Stimulated activated CD8-positive, alpha-beta memory T cell treated with anti-CD3 and anti-CD28 coated beads, Interleukin-4, amount 100 ng/mL, for 24 hours (primary cell): ENCODE measurements at regions not wholly inside any gene's neighbourhood (a gene's known extent, or its start where the extent isn't known, plus 50 kb on each side); places are given as distances from the start of the nearest gene placed in this dataset.
"Not testable (repeated sequence)": the region's sequence is repeated elsewhere in the genome, so short reads cannot be mapped to it uniquely, and the experiment has no call there.

ENCODE experiments used
- DNase-seq: peaks from one replicate; pipeline ENCODE4 v3.0.0-alpha.2; 2020; ENCODE audit warnings: low read depth

DNA sequence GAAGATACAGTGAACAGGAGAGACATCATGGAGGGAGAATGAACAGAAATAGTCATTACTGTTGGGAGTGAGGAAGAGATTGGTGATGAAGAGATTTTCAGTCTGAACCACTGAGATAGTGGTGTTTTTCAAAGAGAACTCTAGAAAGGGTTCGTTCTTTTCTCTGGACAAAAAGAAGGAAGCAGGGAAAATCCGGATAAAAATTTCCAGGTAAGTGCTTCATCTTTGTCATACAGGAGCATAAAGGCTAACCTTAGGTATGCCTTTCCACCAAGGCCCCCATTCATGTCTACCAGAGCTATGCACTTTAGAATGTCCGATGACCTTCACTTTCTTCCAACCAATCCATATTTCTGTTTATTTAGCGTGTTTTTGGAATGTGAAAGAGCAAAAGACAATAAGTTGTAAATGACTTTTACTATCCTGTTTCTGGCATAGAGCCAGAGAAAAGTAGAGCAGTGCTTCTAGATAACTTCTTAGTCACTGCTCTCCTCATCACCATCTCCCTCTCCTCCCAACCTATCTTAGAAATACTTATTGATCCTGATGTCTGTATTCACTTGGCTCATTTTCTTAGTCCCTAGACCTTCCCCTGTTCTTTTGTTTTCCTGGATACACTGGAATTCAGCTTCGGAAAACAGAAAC is 116.5 kb downstream of the TTC6 start:
- DNase-seq: no peak

DNA sequence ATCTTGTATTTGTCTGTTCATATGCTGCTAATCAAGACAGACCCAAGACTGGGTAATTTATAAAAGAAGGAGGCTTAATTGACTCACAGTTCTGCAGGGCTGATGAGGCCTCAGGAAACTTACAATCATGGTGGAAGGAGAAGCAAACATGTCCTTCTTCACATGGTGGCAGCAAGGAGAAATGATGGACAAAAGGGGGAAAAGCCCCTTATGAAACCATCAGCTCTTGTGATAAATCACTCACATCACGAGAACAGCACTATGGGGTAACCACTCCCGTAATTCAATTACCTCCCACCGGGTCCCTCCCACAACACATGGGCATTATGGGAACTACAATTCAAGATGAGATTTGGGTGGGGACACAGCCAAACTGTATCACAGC is 117.0 kb downstream of the TTC6 start:
- DNase-seq: not testable (repeated sequence)

DNA sequence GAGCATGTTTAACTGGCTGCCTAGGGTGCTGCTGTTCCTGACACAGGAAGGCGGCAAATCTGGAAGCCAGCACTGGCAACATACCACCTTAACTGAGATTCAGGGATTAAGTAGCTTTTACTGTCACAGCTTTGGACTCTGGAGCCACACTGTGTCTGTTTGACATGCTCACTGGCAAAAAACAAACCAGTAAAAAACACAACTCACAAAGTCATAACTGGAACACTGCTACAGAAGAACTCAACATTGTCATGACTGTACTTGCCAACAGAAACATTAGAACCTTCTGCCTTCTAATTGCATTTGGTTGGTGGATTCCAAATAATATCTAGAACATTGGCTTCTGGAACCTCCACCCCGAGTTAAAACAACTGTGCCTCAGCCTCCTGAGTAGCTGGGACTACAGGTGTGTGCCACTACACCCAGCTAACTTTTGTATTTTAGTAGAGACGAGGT is 117.6 kb downstream of the TTC6 start:
- no peak for DNase-seq

DNA sequence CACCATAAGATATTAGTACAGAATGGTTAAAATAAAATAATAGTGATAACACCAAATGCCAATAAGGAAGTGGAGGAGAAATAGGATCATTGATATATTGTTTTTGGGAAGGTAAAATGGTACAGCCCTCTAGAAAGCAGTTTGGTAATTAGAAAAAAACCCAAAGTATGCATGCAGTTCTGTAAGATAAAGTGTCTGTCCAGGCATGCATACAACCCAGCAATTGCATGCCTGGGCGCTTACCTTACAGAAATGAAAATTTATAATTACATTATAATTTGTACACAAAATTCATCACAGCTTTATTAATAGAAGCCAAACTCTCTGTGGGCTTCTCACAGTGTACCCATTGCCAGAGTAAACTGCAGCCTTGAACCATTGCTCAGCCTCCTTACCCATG is 124.7 kb downstream of the TTC6 start:
- DNase-seq: no peak

DNA sequence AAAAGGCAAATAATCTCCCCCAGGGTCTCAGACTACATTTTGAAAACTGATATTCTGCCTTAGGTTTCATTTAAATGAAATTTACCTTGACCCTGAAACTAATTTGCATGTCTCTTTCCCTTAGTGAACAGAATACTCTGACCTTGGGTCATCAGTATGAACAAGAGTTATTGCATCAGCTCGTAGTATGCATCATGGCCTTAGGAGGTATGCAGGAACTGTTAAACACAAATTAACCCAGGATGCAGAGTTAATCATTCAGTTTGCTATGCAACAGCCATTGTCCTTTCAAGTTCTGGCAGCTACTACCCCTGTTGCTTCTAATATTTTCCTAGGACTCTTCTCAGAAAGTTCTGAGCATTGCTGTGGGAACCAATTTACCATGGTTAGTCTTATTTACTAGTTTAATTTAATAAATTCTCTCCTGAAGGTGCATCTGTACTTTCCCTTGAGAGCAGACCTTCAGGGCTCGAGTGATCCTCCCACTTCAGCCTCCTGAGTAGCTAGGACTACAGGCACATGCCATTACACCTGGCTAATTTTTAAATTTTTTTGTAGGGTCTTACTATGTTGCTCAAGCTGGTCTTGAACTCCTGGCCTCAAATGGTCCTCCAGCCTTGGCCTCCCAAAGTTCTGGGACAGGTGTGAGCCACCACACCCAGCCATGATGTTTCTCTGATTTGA is 126.7 kb downstream of the TTC6 start:
- no peak for DNase-seq

DNA sequence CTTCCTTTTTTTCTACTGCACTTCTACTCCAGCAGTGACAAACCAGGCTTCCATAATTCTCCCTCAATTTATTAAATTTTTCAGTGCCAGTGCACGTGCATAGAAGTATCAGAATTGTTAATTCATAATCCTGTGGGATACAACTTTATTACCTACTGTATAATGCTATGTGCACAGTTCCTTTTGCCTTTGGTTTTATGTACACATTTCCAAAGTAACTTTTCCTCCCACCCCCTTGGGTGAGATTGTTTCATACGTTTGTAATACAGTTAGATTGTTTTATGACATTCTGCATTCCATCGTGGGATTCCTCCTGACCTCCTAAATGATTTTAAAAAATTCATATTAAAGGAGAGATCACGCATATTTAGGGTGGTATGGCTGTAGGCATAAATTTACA is 128.1 kb downstream of the TTC6 start:
- DNase-seq: no peak

DNA sequence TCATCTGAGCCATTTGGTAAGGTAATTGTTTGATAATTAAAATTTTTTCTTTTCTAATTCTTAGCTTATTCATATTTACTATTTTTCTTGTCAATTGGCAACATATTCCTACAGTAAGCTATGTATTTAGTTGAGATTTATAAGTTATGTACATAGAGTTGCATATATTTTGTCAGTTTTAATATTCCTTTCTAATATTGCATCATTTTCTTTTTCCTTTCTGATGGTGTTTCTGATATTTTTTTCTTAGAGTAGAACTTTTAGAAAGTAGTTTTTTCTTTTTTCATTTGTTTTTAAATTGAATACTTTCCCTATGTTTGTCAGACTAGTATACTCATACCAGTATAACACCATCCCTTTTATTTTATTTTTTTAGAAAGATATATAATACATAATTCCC is 131.3 kb downstream of the TTC6 start:
- no peak for DNase-seq

DNA sequence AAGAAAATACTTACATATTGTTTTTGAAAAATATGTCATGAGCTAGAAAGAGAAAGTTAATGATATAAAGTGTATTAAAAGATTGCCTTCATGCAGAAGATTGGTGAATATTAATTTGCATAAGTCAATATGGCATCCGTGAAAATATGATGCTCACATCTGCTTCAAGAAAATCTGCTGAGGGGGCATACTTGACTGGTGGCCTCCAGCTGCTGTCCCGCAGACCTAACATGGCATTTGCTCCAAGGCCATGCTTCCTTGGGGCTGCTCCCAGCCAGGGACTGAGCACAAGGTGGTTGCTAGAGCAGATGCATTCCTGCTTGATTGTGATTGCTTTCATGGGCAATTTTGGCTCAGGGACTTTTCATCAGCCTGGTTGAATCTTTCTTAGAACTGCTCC is 133.8 kb downstream of the TTC6 start:
- no peak for DNase-seq

DNA sequence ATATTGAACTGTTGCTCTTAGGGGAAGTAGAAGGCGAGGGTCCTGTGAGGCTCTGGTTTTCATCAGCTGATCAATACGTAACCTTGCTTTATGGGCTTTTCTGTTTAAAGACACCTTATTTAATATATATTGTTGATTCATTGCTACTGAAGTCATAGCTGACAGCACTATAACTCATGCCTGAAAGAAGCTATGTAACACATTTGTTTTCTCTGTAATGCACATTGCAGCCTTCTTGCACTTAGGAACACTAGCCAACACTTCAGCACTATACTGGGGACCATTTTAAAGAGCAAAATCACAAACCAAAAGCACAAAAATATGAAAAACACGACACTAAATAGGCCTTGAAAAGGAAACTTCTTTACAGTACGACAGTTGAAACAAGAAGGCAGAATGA is 135.7 kb downstream of the TTC6 start:
- no peak for DNase-seq

DNA sequence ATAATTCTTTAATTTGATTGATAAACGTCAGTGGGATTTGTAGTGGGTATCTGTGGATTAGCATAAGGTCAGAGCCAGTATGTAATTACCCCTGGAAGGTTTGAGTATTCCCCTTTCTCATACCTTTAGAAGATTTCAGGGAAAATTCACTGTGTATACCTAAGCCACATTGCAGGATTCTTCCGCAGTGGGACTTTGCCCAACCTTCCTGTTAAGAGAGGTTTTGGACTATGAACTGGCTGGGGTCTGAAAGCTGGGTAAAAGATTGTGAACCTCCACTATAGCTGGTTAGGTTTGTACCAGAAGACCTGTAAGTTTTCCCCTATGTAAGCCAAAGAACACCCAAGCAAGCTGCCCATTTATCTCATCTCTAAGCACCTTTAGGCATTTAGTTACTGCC is 150.2 kb downstream of the TTC6 start:
- no peak for DNase-seq

DNA sequence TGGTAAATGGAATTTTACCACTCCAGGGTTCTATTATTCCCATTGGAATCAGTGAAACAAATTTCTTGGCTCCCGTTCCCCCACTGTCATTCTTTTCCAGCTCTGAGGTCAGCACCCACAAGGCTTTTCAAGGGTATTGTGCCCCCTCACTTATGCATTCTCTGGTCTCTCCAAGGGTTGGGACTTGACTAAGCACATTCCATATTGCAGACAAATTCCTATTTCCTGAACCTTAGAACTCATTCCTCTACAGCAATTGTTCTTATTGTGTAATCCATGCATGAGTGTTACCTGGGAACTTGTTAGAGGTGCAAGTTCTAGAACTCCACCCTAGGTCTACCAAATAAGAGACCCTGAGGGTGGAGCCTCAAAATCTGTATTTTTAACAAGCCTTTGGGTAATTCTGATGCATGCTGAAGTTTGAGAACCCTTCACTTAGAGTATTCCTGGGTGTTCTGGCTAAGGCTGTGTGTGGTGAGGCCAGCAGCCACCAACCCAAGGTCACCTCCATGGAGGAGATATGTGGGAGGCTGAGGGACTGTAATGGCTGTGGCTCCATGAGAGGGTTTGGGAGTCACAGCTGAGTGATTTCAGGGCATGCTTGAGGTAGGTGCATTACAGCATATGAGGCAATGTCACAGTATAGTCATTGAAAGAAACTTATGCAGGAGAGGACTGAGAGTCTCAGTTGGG is 150.9 kb downstream of the TTC6 start:
- no peak for DNase-seq

DNA sequence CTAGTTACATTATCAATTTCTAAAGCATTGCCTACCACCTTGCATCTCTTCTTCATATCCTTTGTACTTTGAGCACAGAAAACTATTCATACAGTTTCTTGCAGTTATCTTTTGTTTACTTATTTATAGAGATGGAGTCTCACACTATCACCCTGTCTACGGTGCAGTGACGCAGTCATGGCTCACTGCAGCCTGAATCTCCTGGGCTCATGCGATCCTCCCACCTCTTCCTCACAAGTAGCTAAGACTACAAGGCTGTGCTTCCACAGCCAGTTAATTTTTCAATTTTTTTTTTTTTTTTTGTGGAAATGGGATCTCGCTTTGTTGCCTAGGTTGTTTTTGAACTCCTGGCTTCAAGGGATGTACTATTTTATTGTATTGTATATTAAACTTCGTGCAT is 158.0 kb downstream of the TTC6 start:
- DNase-seq: no peak

DNA sequence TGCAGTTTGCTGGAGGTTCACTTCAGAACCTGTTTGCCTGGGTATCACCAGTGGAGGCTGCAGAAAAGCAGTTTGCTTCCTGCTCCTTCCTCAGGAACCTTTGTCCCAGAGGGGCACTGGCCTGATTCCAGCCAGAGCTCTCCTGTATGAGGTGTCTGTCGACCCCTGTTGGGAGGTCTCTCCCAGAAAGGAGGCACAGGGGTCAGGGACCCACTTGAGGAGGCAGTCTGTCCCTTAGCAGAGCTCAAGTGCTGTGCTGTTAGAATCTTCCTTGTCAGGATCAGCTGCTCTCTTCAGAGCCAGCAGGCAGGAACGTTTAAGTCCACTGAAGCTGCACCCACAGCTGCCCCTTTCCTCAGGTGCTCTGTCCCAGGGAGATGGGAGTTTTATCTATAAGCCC is 164.8 kb downstream of the TTC6 start:
- not testable (repeated sequence) for DNase-seq

DNA sequence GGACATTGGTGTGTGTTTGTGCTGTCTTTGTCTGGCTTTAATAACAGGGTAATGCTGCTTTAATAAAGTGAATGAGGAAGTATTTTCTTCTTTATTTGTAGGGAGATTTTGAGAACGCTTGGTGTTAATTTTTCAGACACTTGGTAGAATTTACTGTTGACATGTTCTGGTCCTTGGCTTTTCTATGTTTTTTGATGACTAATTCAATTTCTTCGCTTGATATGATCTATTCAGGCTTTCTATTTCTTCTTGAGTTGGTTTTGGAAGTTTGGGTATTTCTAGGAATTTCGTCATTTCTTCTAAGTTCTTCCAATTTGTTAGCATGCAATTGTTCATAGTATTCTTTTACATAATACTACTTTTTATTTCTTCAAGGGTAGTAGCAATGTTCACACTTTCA is 167.8 kb downstream of the TTC6 start:
- DNase-seq: no peak

DNA sequence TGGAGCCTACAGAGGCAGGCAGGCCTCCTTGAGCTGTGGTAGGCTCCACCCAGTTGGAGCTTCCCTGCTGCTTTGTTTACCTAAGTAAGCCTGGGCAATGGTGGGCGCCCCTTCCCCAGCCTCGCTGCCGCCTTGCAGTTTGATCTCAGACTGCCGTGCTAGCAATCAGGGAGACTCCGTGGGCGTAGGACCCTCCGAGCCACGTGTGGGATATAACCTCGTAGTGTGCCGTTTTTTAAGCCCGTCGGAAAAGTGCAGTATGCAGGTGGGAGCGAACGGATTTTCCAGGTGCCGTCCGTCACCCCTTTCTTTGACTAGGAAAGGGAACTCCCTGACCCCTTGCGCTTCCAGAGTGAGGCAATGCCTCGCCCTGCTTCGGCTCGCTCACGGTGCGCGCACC is 176.9 kb downstream of the TTC6 start:
- DNase-seq: not testable (repeated sequence)

DNA sequence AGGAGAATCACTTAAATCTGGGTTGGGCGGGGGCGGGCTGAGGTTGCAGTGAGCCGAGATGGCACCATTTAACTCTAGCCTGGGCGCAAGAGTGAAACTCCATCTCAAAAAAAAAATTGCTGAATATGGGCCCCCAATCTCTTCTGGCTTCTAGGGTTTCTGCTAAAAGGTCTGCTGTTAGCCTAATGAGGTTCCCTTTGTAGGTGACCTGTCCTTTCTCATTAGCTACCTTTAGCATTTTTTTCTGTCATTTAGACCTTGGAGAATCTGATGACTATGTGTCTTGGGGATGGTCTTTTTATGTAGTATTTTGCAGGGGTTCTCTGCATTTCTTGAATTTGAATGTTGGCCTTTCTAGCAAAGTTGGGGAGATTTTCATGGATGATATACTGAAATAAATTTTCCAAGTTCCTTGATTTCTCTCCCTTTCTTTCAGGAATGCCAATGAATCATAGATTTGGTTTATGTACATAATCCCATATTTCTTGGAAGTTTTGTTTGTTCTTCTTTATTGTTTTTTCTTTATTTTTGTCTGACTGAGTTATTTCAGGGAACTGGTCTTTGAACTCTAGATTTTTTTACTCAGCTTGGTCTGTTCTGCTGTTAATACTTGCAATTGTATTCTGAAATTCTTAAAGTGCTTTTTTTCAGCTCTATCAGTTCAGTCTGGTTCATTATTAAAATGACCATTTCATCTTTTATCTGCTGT is 181.5 kb downstream of the TTC6 start:
- no peak for DNase-seq

DNA sequence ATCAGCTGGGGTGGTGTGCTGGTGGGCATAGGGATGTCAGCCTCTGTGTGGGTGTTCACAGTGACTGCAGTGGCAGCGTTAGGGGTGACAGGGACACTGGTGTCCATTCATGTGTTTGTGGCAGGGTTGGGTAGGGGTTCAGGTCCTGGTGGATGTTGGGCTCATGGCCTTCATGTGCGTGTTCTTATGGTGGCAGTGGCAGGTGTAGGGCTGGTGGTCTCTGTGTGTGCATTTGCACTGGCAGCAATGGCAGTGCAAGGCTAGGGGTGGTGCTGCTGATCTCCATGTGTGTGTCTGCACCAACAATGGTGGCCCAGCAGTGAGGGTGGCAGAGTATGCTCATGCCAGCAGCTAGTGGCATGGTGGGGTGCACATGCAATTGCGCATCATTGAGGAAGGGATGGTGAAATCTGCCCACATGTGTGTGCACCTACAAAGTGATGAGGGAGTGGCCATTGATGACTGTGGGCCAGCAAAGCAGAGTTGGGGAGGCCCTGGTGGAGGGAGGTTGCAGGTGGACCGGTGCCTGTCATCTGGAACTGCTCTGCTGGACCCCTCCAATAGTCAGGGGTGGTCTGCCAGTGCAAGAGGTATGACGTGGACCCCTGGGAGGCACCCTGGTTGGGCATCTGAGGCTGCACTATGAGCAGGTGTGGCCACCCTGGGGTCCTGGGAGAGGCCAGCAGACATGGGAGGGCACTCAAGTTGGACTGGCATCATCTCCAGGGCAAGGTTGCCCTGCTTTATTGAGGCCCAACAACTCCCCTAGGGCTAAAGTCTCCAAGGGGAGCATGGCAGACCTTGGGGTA is 182.9 kb downstream of the TTC6 start:
- DNase-seq: no peak

DNA sequence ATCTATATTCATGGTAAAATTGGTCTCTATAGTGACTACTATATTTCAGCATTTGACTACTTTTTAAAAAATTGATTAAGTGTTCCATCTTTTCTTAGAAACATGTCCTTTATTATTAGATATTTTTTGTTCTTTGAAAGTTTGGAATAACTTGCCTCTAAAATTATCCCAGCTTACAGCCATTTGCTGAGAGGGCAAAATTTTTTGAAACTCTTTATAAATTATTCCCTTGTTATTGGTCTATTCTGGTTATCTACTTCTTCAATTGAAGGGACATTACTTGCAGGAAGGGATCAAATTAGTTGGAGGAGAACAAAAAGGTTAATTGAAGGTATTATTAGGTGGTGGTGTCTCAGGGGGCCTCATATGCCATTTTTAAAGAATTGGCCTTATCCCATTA is 184.1 kb downstream of the TTC6 start:
- DNase-seq: no peak

DNA sequence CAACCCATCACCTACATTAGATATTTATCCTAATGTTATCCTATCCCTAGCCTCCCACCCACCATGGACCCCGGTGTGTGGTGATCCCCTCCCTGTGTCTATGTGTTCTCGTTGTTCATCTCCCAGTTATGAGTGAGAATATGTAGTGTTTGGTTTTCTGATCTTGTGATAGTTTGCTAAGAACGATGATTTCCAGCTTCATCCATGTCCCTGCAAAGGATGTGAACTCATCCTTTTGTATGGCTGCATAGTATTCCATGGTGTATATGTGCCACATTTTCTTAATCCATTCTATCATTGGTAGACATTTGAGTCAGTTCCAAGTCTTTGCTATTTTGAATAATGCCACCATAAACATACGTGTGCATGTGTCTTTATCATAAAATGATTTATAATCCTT is 185.3 kb downstream of the TTC6 start:
- not testable (repeated sequence) for DNase-seq

DNA sequence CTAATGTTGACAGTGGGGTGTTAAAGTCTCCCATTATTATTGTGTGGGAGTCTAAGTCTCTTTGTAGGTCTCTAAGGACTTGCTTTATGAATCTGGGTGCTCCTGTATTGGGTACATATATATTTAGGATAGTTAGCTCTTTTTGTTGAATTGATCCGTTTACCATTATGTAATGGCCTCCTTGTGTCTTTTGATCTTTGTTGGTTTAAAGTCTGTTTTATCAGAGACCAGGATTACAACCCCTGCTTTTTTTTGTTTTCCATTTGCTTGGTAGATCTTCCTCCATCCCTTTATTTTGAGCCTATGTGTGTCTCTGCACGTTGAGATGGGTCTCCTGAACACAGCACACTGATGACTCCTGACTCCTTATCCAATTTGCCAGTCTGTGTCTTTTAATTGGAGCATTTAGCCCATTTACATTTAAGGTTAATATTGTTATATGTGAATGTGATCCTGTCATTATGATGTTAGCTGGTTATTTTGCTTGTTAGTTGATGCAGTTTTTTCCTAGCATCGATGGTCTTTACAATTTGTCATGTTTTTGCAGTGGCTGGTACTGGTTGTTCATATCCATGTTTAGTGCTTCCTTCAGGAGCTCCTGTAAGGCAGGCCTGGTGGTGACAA is 188.9 kb downstream of the TTC6 start:
- DNase-seq: not testable (repeated sequence)

DNA sequence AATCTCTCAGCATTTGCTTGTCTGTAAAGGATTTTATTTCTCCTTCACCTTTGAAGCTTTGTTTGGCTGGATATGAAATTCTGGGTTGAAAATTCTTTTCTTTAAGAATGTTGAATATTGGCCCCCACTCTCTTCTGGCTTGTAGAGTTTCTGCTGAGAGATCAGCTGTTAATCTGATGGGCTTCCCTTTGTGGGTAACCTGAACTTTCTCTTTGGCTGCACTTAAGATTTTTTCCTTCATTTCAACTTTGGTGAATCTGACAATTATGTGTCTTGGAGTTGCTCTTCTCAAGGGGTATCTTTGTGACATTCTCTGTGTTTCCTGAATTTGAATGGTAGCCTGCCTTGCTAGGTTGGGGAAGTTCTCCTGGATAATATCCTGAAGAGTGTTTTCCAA is 189.4 kb downstream of the TTC6 start:
- not testable (repeated sequence) for DNase-seq
